GM12873 (cell line): ENCODE measurements at regions not wholly inside any gene's neighbourhood (a gene's known extent, or its start where the extent isn't known, plus 50 kb on each side); places are given as distances from the start of the nearest gene placed in this dataset.

Experiments
- CTCF ChIP-seq: IDR thresholded peaks from 2 replicates; pipeline ENCODE4 v1.5.1; 2012; ENCODE audit warnings: low read depth, mild to moderate bottlenecking, moderate library complexity, low read length, control low read depth; ENCODE audit not compliant: insufficient read depth; ENCODE audit errors: missing control alignments

- TF ChIP-seq CTCF = no peak
Observed at GRCh38 chr15:54854667-54855066, 342.1 kb downstream of the RSL24D1 start.

GRCh38 chr15:54850101-54850500 is 346.6 kb downstream of the RSL24D1 start:
- TF ChIP-seq CTCF = no peak

GRCh38 chr15:54843006-54843405 is 353.7 kb downstream of the RSL24D1 start:
- no peak for TF ChIP-seq CTCF

GRCh38 chr15:54841701-54842305 is 354.9 kb downstream of the RSL24D1 start:
- TF ChIP-seq CTCF = no peak

GRCh38 chr15:54840621-54841398 is 355.9 kb downstream of the RSL24D1 start:
- TF ChIP-seq CTCF = no peak

- no peak for TF ChIP-seq CTCF
Observed at GRCh38 chr15:54839379-54839778, 357.4 kb downstream of the RSL24D1 start.

- no peak for TF ChIP-seq CTCF
Observed at GRCh38 chr15:54836052-54836795, 360.5 kb downstream of the RSL24D1 start.
